ENCODE measurements at regions not wholly inside any gene's neighbourhood (a gene's known extent, or its start where the extent isn't known, plus 50 kb on each side); places are given as distances from the start of the nearest gene placed in this dataset.
"Not testable (repeated sequence)": the region's sequence is repeated elsewhere in the genome, so short reads cannot be mapped to it uniquely, and the experiment has no call there.

DNA sequence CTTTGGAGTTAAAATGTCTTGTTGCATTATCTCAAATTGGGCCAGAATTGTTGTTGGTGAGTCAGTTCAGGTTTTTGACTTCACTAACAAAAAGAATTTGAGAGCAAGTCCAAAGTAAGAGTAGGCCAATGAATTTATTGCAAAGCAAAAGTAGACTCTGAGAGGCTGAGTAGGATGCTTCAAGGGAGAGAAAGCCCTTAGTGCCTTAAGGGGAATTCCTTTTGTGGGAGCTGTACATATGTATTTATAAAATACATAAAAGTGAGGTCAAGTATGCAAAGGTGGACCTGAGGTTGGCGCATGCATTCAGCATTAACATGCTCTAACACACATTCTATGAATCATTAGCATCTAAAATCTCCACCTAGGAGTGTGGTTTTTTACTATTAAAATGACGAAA lies 565.4 kb downstream of the GRXCR1 start:
- no peak for DNase-seq

DNA sequence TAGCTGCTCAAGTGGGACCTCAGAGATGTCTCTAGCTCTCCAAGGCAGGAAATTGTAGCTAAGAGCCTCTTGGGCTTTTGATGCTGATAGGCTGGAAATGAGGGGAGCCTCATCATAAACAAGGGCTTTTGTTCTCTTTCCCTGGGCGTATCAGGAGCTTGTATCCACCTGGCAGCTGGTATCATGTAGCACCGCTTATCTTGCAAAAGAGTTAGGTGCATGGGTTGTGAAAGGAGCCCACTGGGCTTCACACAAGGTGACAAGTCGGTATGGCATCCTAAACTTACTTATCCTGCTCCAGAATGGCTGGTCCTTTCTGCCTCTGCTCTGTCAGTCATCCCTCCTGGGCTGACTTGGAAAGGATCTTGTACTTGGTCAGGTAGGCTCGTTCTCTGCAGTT lies 565.8 kb downstream of the GRXCR1 start:
- DNase-seq = no peak

DNA sequence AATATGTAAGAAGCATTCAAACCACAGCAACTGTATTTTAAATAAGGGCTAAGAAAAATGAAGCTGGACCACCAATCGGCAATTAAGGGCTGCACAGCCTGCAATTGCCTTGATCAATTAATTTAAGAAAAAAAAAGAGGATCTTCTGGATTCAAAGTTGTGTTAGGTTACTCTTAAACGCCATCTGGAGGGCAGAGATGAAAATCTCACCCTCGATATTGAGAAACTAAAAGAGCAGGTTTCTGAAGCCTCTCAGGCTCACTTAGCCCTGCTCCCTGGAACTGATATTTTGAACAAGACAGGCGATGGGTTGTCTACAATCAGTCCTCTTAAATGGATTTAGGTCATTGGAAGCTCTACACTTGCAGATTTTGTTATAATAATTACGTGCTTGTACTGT lies 579.4 kb downstream of the GRXCR1 start:
- no peak for DNase-seq

DNA sequence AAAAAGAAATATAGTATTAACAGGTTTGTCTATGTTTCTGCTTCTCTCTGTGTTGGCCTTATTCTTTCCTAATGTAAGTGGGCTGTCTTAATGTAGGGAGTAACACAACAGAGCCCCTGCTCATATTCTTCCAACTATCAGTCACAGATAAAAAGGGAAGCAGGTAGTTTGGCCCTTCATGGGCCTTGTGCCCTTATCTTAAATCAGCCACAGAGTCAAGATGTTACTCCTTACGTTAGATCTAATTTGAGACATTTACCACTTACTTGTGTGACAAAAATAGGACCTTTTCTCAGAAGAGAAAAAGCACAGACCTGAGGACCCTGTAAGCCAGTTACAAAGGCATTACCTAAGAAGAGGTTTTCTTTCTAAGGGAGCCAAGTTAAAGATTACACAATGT lies 589.0 kb downstream of the GRXCR1 start:
- no peak for DNase-seq

DNA sequence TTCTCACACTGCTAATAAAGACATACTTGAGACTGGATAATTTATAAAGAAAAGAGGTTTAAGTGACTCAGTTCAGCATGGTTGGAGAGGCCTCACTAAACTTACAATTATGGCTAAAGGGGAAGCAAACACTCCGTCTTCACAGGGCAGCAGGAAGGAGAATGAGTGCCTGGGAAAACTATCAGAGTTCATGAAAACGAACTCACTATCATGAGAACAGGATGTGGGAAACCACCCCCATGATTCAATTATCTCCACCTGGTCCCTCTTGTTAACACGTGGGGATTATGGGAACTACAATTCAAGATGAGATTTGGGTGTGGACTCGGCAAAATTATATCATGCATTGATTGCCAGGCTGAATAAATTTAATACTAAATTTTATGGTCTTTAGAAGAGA lies 592.7 kb downstream of the GRXCR1 start:
- no peak for DNase-seq

DNA sequence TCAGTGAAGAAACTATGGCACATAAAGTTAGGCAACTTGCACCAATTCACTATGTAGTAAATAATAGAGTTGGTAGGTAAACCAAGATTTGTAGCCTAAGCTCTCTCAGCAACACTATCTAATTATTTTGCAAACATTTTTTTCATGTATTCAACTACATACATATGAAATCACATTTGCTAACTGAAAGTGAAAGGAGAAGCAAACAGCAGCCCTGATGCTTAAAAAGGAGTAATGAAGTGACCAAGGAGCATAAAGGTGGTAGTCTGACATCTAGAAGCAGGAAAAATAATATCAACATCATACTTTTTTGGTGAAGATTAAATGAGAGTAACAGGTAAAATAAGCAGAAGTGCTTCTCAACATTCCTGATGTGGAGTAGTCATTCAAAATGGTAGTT lies 603.7 kb downstream of the GRXCR1 start:
- no peak for DNase-seq

DNA sequence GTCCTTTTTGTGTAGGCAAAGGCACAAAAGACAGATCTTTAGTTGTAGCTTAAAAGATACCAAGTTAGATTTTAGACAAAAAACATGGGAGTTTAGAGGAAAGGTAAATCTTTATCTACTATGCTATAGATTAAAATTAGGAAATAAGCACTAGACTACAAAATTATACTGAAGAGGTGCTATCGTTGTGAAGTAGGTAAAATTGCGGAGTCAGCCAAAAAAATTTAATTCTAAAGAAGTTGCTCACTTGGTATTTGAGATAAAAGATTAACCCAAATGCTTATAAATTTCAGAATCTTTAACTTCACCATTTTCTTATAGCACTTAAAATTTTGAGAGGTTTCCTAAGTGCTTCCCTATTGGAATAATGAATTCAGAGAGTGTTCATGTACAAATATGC lies 604.1 kb downstream of the GRXCR1 start:
- DNase-seq = no peak

DNA sequence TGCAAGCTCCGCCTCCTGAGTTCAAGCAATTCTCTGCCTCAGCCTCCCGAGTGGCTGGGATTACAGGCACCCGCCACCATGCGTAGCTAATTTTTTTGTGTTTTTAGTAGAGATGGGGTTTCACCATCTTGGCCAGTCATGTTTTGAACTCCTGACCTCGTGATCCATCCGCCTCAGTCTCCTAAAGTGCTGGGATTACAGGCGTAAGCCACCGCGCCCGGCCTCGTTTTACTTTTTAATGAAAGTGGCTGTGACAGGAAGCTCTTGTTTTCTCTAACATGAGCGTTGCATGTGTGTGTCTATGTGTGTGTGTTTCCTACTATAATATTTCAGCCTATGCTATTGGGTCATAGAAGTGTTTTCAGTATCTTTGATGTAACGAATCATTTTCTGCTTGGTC lies 613.3 kb downstream of the GRXCR1 start:
- DNase-seq = not testable (repeated sequence)

DNA sequence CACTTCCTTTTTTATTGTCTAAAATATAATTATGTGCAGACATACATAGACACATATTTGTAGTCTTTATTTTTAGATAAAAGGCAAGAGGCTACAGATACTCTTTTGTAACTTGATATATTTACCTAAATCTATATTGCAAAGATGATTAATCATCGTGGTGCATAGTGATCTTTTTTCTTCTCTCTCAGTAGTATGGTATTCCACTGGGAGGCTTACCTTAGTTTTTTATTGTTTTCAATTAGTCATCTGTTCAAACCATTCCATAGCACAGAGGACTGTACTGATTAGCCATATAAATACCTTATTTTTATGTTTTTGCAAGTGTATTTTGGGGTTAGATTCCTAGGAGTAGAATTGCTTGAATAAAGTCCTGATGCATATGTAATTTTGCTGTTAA lies 619.7 kb downstream of the GRXCR1 start:
- DNase-seq = no peak

DNA sequence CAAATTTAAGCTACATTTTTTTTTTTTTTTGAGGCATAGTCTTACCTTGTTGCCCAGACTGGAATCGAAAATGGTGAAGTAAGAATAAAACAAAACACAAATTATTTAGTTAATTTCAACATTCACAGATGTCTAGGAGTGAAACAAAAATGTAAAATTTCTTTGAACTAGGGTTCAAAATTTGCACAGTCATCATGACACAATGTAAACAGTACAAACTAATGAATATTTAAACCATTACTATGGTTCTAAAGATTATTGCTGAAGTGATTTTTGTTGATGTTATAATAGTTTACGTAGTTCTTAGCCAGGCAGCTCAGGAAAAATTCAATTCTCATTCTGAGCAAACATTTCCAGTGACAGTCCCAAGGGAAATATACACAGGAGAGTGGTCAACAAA lies 633.1 kb downstream of the GRXCR1 start:
- no peak for DNase-seq

DNA sequence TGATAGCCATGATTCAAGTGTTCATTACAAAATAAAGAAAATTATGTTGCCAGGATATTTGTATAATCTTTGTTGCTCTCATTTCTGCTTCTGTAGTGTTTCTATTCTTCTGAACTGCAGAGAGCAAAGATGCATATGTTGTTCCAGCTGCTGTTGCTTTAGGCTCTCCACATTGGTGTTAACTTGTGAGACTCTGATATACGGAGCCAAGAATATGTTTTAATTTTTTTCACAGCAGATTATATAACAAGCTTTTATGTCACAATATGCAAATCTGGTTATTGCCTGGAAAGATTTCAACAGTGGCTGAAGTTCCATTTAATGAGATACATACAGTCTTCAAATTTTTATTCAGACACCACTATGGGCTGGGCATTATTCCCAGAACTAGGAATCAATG lies 655.0 kb downstream of the GRXCR1 start:
- no peak for DNase-seq

DNA sequence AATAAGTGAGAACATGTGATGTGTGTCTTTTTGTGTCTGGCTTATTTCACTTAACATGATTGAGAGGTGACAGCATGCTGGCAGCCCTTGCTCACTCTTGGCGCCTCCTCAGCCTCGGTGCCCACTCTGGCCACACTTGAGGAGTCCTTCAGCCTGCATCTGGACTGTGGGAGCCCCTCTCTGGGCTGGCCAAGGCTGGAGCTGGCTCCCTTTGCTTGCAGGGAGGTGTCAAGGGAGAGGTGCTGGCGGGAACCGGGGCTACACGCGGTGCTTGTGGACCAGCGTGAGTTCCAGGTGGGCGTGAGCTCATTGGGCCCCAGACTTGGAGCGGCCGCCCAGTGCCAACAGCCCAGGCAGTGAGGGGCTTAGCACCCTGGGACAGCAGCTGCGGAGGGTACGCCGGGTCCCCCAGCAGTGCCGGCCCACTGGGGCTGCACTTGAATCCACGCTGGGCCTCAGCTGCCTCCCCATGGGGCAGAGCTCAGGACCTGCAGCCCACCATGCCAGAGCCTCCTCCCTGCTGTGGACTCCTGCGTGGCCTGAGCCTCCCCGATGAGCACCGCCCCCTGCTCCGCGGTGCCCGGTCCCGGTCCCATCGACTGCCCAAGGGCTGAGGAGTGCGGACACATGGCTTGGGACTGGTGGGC lies 658.6 kb downstream of the GRXCR1 start:
- DNase-seq = no peak

DNA sequence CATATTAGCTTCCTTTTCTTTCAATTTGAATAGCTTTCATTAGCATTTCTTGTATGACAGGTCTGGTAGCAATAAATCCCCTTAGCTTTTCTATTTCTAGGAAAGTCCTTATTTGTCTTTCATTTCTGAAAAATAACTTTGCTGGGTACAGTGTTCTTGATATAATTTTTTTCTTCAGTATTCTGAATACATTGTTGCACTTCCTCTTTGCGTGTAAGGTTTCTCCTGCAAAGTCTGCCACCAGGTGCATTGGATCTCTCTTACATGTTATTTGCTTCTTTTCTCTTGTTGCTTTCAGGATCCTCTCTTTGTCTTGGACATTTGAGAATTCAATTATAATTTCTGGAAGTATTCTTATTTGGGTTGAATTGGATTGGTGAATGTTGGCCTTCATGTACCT lies 663.7 kb downstream of the GRXCR1 start:
- DNase-seq = no peak

DNA sequence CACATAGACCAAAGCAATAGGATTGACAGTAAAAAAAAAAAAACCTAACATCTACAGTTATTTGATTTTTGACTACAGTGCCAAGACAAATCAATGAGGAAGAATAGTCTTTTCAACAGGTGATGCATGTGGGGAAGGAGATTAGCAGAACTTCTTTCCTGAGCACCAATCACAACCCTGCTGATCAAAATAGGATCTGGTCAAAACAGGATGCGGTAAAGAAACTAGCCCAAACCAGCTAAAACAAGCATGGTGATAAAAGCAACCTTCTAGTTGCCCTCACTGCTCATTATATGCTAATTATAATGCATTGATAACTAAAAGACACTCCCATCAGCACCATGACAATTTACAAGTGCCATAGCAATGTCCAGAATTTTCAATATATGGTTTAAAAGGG lies 667.5 kb downstream of the GRXCR1 start:
- no peak for DNase-seq

DNA sequence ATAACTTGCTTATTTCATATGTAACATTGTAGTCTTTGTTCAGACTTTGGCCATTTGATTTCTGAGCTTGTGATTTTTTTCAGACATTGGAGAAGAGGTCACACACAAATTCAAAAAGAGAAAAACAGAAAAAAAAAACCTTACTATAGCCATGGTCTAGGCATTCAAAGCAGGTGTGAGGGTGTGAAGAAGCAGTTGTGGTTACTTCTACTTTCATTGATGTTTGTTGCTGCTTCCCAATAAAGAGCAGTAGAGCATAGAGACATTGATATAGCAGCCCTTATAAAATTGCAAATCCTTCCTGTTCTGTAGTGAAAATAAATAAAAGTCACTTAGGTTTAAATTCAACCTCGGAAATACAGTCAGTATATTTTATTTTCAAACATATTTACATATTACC lies 671.6 kb downstream of the GRXCR1 start:
- no peak for DNase-seq

DNA sequence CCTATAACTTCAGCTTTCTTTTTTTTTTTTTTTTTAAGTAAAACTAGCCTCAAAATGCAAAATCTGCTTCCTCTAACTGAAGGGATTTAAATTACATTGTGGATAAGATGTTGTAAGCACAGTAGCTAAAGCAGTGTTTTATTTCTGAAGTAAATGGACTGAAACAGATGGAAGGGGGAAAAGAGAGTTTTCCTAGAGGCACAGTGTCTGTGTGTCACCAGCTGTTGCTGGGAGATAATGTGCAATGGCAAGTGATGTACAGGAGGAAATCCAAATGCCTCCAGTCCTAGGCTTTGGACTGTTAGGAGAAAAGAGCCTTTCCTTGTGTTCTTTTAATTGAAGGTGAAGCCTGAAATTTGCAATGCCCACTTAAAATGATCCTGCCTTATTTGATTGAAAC lies 672.1 kb downstream of the GRXCR1 start:
- DNase-seq = no peak

DNA sequence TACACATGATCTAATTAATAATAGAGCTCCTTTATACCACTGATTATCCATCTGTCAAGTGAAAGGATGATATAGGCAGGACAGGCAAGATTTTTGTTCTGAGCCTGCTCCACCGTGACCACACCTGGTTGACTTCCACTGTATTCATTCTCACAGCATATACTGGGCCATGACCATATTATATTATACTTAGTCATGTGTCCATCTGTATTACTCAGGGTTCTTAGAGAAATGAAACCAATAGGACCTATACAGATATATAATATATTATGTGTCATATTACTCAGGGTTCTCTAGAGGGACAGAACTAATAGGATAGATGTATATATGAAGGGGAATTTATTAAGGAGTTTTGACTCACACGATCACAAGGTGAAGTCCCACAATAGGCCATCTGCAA lies 675.1 kb downstream of the GRXCR1 start:
- DNase-seq = no peak

DNA sequence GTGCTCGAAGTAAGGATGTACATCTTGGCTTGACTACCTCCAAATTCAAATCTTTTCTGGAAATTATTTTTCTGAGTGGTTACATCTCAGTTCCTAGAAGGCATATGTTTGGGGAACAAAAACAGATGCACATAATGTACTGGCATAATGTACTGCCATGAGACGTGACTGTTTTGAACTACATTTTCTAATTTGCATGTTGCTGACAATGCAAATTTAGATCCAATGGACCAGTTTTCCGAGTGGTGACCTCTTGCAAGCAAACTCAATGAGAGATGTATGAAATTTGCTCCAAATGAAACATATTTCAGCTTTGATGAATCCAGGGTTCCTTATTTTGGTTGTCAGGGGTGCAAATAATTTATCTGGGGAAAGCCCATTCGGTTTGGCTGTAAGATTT lies 694.3 kb downstream of the GRXCR1 start:
- no peak for DNase-seq

DNA sequence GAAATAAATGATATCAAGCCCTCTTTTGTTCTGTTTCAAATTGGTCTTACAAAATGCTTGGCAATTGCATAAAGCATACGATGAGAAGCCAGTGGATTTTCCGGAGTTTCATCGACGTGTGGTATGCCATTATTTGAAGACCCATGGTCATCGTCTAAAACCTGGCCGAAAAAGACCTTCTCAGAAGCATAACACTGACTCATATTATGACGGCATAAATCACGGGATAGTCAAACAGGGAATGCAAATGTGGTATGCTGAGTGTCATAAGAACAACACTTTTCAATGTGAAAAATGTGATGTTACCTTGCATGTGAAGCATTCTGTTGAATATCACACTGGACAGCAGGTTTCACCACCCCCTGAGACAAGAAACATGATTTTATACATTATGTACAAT lies 695.2 kb downstream of the GRXCR1 start:
- DNase-seq = no peak

DNA sequence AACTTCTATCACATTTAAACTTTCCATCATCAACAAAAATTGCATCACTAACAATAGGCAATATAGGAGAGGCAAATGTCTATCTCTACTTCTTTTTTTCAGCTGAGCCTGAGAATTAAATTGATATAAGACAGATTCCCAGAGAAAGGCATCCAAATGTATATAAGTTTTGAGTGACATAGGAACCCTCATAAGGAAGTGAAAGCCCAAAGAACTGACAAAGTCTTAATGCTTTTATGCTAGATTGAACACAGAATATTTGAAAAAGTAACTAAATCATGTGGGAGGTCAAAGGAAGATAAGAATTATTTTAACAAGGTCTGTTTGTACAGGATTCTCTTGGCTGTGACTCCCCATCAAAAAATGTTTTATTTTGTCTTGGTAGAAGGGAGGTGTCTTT lies 714.9 kb downstream of the GRXCR1 start:
- DNase-seq = no peak

DNA sequence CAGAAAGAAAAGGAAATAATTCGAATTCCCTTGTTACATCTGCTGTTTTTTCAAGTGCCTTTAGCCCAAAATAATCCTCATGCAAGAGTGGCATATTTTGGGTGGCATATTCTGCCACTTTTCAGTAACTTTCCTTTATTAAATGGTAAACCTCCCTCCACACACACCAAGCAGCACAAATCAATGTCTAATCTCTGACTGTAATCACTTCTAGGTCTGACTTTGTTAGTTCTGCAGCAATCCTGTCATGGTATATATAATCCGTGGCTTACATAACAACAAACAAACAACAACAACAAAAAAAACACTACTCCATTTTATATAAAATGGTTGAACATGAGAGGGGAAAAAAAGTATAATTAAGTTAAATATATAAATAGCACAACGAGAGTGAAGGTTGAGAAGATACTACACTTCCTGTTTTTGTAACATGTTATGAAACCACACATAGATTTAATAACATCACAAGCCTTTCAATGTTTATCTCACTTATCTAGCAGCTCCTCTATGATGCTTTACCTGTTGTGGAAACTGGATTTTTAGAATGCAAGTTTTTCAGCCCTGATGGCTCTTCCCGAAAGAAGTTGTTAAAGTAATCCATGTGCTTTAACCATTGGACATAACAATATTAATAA lies 715.4 kb downstream of the GRXCR1 start:
- DNase-seq = no peak

DNA sequence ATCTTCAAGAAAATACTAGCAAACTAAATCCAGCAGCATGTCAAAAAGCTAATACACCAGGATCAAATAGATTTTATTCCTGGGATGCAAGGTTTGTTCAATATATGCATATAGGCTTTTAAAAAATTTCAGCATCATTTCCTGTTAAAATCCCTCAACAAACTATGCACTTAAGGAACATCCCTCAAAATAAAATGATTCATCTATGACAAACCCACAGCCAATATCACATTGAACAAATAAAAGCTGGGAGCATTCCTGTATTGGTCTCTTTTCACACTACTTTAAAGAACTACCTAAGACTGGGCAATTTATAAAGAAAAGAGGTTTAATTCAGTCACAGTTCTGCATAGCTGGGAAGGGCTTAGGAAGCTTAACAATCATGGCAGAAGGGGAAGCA lies 726.7 kb downstream of the GRXCR1 start:
- DNase-seq = no peak

DNA sequence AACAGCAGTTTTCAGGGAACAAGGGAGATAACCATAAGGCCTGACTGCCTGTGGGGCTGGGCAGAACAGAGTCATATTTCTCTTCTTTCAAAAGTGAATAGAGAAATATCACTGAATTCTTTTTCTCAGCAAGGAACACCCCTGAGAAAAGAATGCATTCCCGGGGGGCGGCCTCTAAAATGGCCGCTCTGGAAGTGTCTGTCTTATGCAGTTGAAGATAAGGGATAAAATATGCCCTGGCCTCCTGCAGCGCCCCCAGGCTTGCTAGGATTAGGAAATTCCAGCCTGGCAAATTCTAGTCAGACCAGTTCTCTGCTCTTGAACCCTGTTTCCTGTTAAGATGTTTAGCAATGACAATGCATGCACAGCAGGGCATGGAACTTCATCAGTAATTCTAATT lies 745.4 kb downstream of the GRXCR1 start:
- DNase-seq = not testable (repeated sequence)

DNA sequence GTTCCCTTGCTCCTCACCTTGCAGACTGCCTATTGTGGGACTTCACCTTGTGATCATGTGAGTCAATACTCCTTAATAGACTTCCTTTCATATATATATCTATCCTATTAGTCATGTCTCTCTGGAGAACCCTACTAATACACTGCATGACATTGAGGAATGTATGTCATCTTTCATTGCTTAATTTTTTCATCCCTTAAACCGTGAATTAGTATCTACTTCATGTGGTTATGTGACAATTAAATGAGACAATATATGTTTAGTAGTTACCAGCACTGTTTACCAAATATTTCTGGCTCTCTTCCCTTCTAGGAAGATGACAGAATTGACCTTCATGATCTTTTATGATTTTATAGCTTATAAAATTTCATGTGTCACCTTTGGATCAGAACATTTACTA lies 759.5 kb downstream of the GRXCR1 start:
- no peak for DNase-seq

DNA sequence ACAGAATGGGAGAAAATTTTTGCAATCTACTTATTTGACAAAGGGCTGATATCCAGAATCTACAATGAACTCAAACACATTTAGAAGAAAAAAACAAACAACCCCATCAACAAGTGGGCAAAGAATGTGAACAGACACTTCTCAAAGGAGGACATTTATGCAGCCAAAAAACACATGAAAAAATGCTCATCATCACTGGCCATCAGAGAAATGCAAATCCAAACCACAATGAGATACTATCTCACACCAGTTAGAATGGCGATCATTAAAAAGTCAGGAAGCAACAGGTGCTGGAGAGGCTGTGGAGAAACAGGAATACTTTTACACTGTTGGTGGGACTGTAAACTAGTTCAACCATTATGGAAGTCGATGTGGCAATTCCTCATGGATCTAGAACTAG lies 767.0 kb downstream of the GRXCR1 start:
- DNase-seq = not testable (repeated sequence)
